ENCODE measurements at regions not wholly inside any gene's neighbourhood (a gene's known extent, or its start where the extent isn't known, plus 50 kb on each side); places are given as distances from the start of the nearest gene placed in this dataset.

DNA sequence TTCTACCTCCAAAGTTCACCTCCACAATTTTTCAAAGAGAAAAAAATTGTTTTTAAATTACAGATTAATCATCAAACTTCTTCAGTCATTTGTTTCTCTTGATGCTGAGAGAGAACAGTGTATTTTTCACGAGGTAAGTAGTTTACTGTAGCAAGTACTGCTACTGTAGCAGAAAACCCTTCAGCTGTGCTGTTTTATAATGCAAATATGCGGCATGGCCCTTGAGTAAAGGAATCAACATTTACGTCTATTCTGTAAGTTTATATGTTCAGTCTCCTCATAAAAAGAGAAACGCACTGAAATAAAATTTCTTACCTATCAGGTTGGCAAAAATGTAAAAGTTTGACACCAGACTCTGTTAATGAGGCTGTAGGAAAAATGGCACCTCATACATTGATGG is 399.0 kb downstream of the NKX6-1 start:
- intact Hi-C loops (cut with DNase I): no loop called here
- 40 to 50% methylated on average over 4 of the region's 4 CpGs for WGBS, 2 donors

DNA sequence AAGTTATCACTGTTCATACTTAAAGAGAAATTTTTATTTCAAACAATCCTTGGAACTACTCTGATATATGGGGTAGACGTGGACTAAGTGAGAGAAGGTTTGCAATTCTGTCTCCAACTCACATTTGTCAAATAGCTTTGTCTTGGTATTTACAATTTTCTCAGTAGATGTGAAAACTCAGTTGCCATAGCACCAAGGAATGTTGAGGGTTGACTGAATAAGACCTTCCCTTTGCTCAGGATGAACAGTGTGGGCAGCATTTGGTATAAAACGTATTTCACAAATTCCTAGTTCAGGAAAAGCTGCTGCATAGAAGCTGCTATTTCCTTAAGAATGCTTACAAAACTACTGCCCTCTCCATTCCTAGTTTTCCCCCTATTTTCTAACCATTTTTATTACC is 399.5 kb downstream of the NKX6-1 start:
- intact Hi-C loops (cut with DNase I): no loop called here
- TF ChIP-seq, protein P1, sequence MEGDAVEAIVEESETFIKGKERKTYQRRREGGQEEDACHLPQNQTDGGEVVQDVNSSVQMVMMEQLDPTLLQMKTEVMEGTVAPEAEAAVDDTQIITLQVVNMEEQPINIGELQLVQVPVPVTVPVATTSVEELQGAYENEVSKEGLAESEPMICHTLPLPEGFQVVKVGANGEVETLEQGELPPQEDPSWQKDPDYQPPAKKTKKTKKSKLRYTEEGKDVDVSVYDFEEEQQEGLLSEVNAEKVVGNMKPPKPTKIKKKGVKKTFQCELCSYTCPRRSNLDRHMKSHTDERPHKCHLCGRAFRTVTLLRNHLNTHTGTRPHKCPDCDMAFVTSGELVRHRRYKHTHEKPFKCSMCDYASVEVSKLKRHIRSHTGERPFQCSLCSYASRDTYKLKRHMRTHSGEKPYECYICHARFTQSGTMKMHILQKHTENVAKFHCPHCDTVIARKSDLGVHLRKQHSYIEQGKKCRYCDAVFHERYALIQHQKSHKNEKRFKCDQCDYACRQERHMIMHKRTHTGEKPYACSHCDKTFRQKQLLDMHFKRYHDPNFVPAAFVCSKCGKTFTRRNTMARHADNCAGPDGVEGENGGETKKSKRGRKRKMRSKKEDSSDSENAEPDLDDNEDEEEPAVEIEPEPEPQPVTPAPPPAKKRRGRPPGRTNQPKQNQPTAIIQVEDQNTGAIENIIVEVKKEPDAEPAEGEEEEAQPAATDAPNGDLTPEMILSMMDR (IDR thresholded peaks at IDR 0.05): no peak
- TF ChIP-seq POLR2A (IDR thresholded peaks at IDR 0.05) (no peak), EP300 (IDR thresholded peaks at IDR 0.05) (no peak), POLR2AphosphoS5 (IDR thresholded peaks at IDR 0.05) (no peak)
- H3K27me3 ChIP-seq: no peaks in the 10 kb centered on the region
- no peaks in the 10 kb centered on the region for H3K4me1 ChIP-seq
- no peaks in the 10 kb centered on the region for H3K36me3 ChIP-seq
- WGBS, 2 donors: 41 to 49% methylated on average over 2 of the region's 2 CpGs
- no peak overlapping the region for H3K27ac ChIP-seq
- DNase-seq: no peak
- H3K9me3 ChIP-seq: no peaks in the 10 kb centered on the region
- H3K4me3 ChIP-seq: no peak overlapping the region

More for the DNA sequence above, 399.0 kb downstream of the NKX6-1 start:
- Histone ChIP-seq H3K9me3 (no peaks in the 10 kb centered on the region), H3K4me3 (no peak overlapping the region), H3K27me3 (no peaks in the 10 kb centered on the region), H3K4me1 (no peaks in the 10 kb centered on the region), H3K36me3 (no peaks in the 10 kb centered on the region), H3K27ac (no peak overlapping the region)
- no peak for DNase-seq
- TF ChIP-seq POLR2A (IDR thresholded peaks at IDR 0.05): no peak
- TF ChIP-seq POLR2AphosphoS5 (IDR thresholded peaks at IDR 0.05): no peak
- no peak for TF ChIP-seq EP300 (IDR thresholded peaks at IDR 0.05)
- TF ChIP-seq, protein P1 (IDR thresholded peaks at IDR 0.05): no peak

DNA sequence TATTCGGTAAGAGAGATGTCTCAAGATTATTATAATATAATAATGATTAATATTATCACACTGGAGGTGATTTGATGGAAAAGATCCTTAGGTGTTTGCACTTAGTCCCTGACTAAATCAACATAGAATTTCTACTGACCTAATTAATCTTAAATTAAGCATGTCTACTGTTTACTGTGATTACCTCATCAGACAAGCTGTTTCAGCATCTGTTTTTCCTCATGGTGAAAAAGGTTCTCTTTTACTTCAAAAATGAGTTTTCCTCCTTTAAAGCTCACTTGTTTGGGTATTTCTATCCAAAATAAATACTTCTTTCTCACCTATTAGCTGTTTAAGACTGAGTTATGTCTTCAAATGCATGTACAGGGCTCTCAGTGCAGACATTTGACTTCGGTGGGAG is 407.8 kb downstream of the NKX6-1 start:
- Histone ChIP-seq H3K9me3 (no peaks in the 10 kb centered on the region), H3K4me1 (no peaks in the 10 kb centered on the region), H3K36me3 (no peaks in the 10 kb centered on the region), H3K27ac (no peak overlapping the region), H3K27me3 (no peaks in the 10 kb centered on the region), H3K4me3 (no peak overlapping the region)
- DNase-seq: no peak
- intact Hi-C loops (cut with DNase I): no loop called here
- 40 to 65% methylated on average over 2 of the region's 2 CpGs for WGBS, 2 donors
- TF ChIP-seq POLR2A (IDR thresholded peaks at IDR 0.05) (no peak), POLR2AphosphoS5 (IDR thresholded peaks at IDR 0.05) (no peak), EP300 (IDR thresholded peaks at IDR 0.05) (no peak)
- TF ChIP-seq, protein P1 (IDR thresholded peaks at IDR 0.05): no peak

DNA sequence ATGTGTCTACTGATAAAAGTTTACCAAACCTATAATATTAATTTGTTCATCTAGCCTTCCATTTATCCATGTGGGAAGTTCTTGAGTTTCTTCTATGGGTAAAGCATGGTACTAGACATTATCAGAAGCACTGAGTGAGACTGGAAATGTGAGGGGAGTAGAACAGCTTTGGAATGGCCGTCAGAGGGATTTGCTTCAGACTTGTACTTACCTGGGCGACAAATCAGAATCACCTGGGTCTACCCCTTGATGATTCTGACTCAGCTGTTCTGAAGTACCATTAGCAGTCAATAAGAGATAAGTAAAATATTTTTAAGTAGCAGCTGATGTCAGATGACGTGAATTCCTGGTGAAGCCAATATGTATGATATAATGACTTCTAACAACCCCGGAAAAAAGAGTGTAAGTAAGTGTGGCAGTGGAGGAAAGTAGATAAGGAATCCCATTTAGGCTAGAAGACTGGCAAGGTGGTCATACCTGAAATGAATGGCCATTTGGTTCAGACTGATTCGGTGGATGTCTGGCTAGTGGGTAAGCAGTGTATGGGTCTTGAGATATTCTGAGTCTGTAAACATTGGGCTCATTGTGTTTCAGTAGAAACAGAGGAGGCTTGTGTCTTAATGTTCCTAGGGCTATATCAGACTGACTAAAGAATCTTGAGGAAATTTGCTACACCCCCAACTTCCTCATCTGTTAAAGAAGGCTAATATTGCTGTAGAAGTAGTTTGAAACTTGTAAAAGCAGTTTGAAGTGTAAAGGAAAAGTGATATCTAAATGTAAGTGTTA is 409.2 kb downstream of the NKX6-1 start:
- H3K27ac ChIP-seq: no peak overlapping the region
- WGBS, 2 donors: 87 to 89% methylated on average over 5 of the region's 5 CpGs
- H3K27me3 ChIP-seq: no peaks in the 10 kb centered on the region

More for the DNA sequence above, 409.2 kb downstream of the NKX6-1 start:
- no peaks in the 10 kb centered on the region for H3K36me3 ChIP-seq
- TF ChIP-seq POLR2AphosphoS5 (IDR thresholded peaks at IDR 0.05) (no peak), EP300 (IDR thresholded peaks at IDR 0.05) (no peak), POLR2A (IDR thresholded peaks at IDR 0.05) (no peak)
- TF ChIP-seq, protein P1 (IDR thresholded peaks at IDR 0.05): no peak
- no peaks in the 10 kb centered on the region for H3K9me3 ChIP-seq
- no peaks in the 10 kb centered on the region for H3K4me1 ChIP-seq
- no peak overlapping the region for H3K4me3 ChIP-seq
- intact Hi-C loops (cut with DNase I): no loop called here
- no peak for DNase-seq
